H1 (cell line): ENCODE measurements at regions not wholly inside any gene's neighbourhood (a gene's known extent, or its start where the extent isn't known, plus 50 kb on each side); places are given as distances from the start of the nearest gene placed in this dataset.

Experiments used
- BACH1 ChIP-seq: IDR thresholded peaks from 2 replicates; pipeline ENCODE4 v1.6.1; 2012; ENCODE audit warnings: low read length, improper control_type of control experiment
- GTF2F1 ChIP-seq: IDR thresholded peaks from 2 replicates; pipeline ENCODE4 v1.6.1; 2012; ENCODE audit warnings: low read depth, low read length, improper control_type of control experiment, borderline replicate concordance
- JUND ChIP-seq: IDR thresholded peaks from 2 replicates; pipeline ENCODE4 v1.6.1; 2011; ENCODE audit warnings: mild to moderate bottlenecking, improper control_type of control experiment, low read length
- KDM5A ChIP-seq: fragments of 200-600 bp; IDR thresholded peaks from 2 replicates; pipeline ENCODE4 v1.7.1; 2012; ENCODE audit warnings: mild to moderate bottlenecking, low read length, inconsistent platforms, mixed read lengths
- PHF8 ChIP-seq: fragments of 200-600 bp; sonication (generic); conservative IDR thresholded peaks from 2 replicates; pipeline ENCODE4 v1.7.1; 2012; ENCODE audit warnings: low read depth, mild to moderate bottlenecking, inconsistent platforms, low read length, moderate library complexity
- SAP30 ChIP-seq: fragments of 300-600 bp; sonication (generic); IDR thresholded peaks from 2 replicates; pipeline ENCODE4 v1.7.1; 2012; ENCODE audit warnings: low read length, moderate library complexity, mild to moderate bottlenecking, inconsistent platforms; ENCODE audit not compliant: insufficient read depth, insufficient replicate concordance
- SIN3A ChIP-seq, 2 experiments: IDR thresholded peaks in 1 of 2; conservative IDR thresholded peaks in 1 of 2; 2 replicates each; pipeline ENCODE4 v1.6.1; 2011 to 2012; ENCODE audit warnings: low read length in 2 of 2, improper control_type of control experiment in 1 of 2, low read depth in 1 of 2, mild to moderate bottlenecking in 1 of 2
- TAF1 ChIP-seq: IDR thresholded peaks from 2 replicates; pipeline ENCODE4 v1.6.1; 2011; ENCODE audit warnings: mild to moderate bottlenecking, low read depth, low read length

- TF ChIP-seq PHF8 (no peak), JUND (no peak), SIN3A (conservative IDR thresholded peaks at IDR 0.05 in 1 of 2, IDR thresholded peaks at IDR 0.05 in 1 of 2; ENCODE audit: low read depth in 1 of 2, low read length in 2 of 2) (no peak), SAP30 (no peak), GTF2F1 (no peak), BACH1 (no peak), KDM5A (no peak), TAF1 (no peak)
Observed at GRCh38 chr6:40176152-40176551, 241.9 kb upstream of the MOCS1 start (continued).
